HEK293 (cell line): ENCODE measurements at regions not wholly inside any gene's neighbourhood (a gene's known extent, or its start where the extent isn't known, plus 50 kb on each side); places are given as distances from the start of the nearest gene placed in this dataset.

Experiments
- KLF16 ChIP-seq: fragments of 450-650 bp; formaldehyde crosslinking; IDR thresholded peaks from 2 replicates; pipeline ENCODE4 v1.5.1; 2017; ENCODE audit warnings: missing biosample characterization, missing genetic modification characterization
- PRDM1 ChIP-seq: fragments of 450-650 bp; formaldehyde crosslinking; IDR thresholded peaks from 2 replicates; pipeline ENCODE4; 2016; ENCODE audit warnings: missing biosample characterization, missing genetic modification characterization
- SP7 ChIP-seq: fragments of 450-650 bp; formaldehyde crosslinking; IDR thresholded peaks from 2 replicates; pipeline ENCODE4 v1.5.1; 2016; ENCODE audit warnings: missing biosample characterization, missing genetic modification characterization
- YY1 ChIP-seq: fragments of 450-650 bp; formaldehyde crosslinking; IDR thresholded peaks from 2 replicates; pipeline ENCODE4 v1.5.1; 2018; ENCODE audit warnings: missing biosample characterization, missing genetic modification characterization
- ZNF175 ChIP-seq: fragments of 450-650 bp; formaldehyde crosslinking; IDR thresholded peaks from 2 replicates; pipeline ENCODE4 v1.5.1; 2016; ENCODE audit warnings: missing biosample characterization, missing genetic modification characterization
- ZNF202 ChIP-seq: fragments of 450-650 bp; formaldehyde crosslinking; IDR thresholded peaks from 2 replicates; pipeline ENCODE4 v1.5.1; 2016; ENCODE audit warnings: missing biosample characterization, missing genetic modification characterization, borderline replicate concordance
- ZNF350 ChIP-seq: fragments of 450-650 bp; formaldehyde crosslinking; IDR thresholded peaks from 2 replicates; pipeline ENCODE4 v1.5.0; 2017; ENCODE audit warnings: missing biosample characterization, mild to moderate bottlenecking, missing genetic modification characterization
- ZNF658 ChIP-seq: fragments of 450-650 bp; formaldehyde crosslinking; IDR thresholded peaks from 2 replicates; pipeline ENCODE4; 2016; ENCODE audit warnings: missing biosample characterization, missing genetic modification characterization
- ZNF76 ChIP-seq: fragments of 450-650 bp; formaldehyde crosslinking; IDR thresholded peaks from 2 replicates; pipeline ENCODE4; 2016; ENCODE audit warnings: low read depth, missing biosample characterization, missing genetic modification characterization, borderline replicate concordance
- TF ChIP-seq, protein P1 (sequence below): fragments of 450-650 bp; formaldehyde crosslinking; IDR thresholded peaks from 2 replicates; pipeline ENCODE4 v1.5.1; 2016; ENCODE audit warnings: missing biosample characterization, missing genetic modification characterization

DNA sequence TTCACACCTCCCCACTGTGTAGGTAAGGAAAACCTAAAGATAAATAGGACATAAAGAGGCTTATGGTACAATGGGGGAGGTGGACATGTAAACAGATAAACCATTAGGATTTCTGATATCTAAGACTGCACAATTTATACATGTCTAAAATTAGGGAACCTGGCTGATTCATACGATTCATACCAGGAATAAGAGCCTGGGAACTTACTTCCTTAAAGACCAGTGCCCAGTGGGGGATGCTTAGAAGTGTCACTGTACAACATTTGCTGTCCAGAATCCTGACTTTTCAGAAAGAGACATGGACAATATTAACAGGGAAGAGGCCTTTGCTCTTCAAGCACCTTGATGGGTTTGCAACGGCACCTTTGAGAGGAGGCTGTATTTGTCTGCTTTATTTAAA is 116.8 kb upstream of the KIT start:
- TF ChIP-seq ZNF350 (no peak), PRDM1 (tag by site-specific recombination) (no peak), SP7 (tag by site-specific recombination) (no peak), ZNF202 (no peak), ZNF76 (no peak), YY1 (tag by site-specific recombination) (no peak), KLF16 (tag by site-specific recombination) (no peak), ZNF175 (tag by site-specific recombination) (no peak), ZNF658 (tag by site-specific recombination) (no peak)
- TF ChIP-seq, protein P1, sequence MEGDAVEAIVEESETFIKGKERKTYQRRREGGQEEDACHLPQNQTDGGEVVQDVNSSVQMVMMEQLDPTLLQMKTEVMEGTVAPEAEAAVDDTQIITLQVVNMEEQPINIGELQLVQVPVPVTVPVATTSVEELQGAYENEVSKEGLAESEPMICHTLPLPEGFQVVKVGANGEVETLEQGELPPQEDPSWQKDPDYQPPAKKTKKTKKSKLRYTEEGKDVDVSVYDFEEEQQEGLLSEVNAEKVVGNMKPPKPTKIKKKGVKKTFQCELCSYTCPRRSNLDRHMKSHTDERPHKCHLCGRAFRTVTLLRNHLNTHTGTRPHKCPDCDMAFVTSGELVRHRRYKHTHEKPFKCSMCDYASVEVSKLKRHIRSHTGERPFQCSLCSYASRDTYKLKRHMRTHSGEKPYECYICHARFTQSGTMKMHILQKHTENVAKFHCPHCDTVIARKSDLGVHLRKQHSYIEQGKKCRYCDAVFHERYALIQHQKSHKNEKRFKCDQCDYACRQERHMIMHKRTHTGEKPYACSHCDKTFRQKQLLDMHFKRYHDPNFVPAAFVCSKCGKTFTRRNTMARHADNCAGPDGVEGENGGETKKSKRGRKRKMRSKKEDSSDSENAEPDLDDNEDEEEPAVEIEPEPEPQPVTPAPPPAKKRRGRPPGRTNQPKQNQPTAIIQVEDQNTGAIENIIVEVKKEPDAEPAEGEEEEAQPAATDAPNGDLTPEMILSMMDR (tag by site-specific recombination) = no peak
